GM19238 (cell line): ENCODE measurements at regions not wholly inside any gene's neighbourhood (a gene's known extent, or its start where the extent isn't known, plus 50 kb on each side); places are given as distances from the start of the nearest gene placed in this dataset.

ENCODE experiments used
- DNase-seq: peaks from one replicate; pipeline ENCODE4 v3.0.0; 2011; ENCODE audit warnings: low spot score; ENCODE audit not compliant: insufficient read length

DNA sequence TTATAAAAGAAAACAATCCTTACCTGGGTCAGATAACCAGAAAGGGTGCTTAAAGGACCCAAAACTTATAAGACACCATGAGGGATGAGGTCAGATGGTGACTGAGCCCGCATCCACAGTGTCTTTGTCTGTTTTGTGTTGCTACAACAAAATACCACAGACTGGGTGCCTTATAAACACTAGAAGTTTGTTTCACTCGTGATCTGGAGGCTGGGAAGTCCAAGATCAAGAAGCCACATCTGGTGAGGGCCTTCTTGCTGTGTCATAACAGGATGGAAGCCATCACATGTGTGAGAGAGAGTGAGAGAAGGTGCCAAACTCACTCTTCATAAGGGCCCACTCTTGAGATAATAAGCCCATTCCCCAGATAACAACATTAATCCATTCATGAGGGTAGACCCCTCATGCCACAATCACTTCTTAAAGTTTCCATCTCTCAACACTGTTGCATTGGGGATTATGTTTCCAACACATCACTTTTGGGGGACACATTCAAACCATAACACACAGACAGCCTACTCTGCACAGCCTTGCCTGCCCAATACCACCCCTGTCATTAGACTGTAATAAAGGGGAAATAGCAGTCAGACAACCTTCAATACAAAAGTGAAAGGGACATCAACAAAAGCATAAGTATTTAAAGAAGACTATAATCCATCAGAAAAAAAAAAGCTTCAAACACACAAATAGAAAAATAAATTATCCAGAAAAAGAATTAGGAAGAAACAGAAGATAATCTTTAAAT is 249.8 kb downstream of the ANAPC1 start:
- no peak for DNase-seq

GRCh38 chr2:111634995-111635538 is 248.9 kb downstream of the ANAPC1 start:
- DNase-seq = no peak

GRCh38 chr2:111636905-111637304 is 247.1 kb downstream of the ANAPC1 start:
- no peak for DNase-seq

DNA sequence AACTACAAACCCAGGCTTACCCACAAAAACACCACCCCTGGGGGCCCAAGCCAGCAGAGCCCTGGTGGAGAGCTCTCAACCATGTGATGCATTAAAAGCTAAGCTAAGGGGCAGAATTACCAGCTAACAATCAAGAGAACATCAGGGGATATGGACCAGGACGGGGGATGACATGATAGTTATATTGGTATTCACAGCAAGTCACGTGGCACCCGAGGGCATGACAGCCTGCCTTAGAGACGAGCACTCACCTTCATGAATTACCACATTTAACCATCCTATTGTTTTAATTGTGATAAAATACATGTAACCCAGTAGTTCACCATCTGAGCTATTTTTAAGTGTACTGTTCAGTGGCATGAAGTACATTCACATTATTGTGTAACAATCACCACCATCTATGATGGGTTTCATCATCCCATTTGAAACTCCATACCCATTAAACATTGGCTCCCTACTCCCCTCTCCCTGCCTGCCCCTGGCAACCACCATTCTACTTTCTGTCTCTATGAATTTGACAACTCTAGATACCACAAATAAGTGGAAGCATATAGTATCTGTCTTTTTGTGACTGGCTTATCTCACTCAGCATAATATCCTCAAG is 245.6 kb downstream of the ANAPC1 start:
- DNase-seq = no peak

DNA sequence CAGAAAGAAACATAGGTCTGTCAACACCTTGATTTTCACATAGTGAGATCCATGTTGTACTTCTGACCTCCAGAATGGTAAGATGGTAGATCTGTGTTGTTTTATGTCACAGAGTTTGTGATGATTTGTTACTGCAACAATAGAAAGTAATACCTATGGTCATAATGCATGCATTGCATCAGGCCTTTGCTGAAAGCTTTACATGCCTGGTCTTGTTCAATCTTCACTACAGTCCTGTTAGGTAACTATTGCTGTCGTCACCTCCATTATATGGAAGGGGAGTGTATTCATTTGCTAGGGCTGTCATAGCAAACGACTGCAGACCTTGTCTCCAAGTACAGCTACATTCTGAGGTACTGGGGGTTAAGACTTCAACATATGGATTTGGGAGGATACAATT is 243.5 kb downstream of the ANAPC1 start:
- DNase-seq = no peak

DNA sequence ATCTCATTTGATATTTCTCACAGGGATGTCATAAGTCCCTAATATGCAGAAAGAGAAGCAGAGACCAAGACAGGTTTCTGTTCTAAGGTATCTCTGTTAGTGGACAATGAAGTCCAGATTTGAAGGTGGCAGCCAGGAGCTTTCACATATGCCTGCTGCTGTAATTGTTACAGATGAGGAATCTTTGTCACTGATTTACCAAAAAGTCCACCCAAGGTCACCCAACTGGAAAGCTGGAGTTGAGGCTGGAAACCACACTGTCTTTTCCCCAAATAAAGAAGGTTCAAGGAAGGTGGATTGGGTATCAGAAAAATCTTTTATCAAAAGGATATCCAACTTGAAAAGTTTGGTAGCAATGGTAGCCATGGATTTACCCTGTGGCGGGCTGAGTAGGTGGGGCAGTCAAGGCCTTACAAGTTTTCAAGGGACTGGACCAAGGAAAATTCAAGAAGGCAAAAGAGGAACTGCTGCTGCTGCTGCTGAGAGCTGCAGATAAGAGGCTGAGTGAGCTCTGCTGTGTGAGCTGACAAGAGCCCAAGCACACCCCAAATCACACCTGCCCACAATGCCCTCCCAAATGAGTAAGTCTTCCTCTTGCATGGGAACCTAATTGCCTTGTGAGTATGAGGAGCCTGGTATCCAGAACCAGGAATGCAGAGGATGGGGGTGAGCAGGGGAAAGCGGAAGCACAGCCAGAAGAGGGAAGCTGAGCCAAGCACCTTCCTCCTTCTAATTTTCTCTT is 241.2 kb downstream of the ANAPC1 start:
- DNase-seq = no peak

DNA sequence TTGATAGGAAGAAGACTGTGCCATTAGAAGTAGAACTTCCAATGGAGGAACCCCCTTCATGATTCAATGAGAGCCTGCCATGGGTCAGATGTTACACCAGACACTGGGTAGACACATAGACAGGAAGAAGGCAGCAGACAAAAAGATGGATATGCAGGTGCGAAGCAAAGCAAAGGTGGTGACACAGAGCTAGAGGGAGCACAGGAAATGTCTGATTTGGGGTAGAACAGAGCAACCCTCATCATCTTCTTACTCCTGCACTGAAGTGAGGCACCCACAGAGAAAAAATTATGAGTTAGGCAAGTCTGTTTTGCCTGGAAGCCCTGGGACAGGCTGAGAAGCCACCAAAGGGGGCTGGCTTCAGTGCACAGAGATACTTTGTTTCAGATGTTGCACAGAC is 240.2 kb downstream of the ANAPC1 start:
- no peak for DNase-seq

DNA sequence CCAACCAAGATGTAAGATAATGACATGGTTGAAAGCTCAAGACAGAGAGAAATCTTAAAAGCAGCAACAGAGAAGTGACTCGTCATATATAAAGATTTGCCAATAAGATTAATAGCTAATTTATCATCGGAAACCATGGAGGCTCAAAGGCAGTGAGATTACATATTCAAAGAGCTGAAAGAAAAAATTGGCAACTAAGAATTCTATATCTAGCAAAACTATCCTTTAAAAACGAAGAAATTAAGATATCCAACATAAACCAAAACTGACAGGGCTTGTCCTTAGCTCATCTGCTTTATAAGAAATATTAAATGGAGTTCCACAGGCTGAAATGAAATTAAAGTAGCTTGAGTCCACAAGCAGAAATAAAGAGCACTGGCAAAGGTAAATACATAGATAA is 236.6 kb downstream of the ANAPC1 start:
- DNase-seq = no peak

GRCh38 chr2:111652038-111652437 is 232.0 kb downstream of the ANAPC1 start:
- no peak for DNase-seq

- no peak for DNase-seq
Observed at GRCh38 chr2:111652681-111653080, 231.3 kb downstream of the ANAPC1 start.

DNA sequence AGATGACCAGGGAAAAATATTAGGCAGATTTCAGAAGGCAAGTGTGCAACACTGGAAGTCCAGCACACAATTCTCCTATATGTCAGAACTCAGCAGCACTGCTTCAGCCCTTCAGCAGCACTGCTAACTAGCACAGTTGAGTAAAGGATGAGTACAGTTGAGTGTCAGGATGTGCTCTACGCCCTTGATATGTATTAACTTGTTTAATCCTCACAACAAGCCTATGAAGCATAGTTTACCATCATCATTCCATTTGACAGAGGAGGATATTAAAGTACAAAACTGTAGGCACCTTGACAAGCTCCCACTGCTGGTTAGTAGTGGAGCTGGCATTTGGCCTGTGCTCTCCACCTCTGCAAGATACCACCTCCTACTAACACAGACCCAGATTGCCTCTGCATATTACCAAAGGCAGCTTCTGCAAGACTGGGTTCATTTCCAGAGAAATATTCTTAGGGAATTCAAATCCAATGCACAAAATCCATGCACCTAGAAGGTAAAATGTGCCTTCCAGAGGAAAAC is 230.8 kb downstream of the ANAPC1 start:
- DNase-seq = no peak

- DNase-seq = no peak
Observed at GRCh38 chr2:111653913-111654312, 230.1 kb downstream of the ANAPC1 start.

GRCh38 chr2:111654829-111655228 is 229.2 kb downstream of the ANAPC1 start:
- no peak for DNase-seq

DNA sequence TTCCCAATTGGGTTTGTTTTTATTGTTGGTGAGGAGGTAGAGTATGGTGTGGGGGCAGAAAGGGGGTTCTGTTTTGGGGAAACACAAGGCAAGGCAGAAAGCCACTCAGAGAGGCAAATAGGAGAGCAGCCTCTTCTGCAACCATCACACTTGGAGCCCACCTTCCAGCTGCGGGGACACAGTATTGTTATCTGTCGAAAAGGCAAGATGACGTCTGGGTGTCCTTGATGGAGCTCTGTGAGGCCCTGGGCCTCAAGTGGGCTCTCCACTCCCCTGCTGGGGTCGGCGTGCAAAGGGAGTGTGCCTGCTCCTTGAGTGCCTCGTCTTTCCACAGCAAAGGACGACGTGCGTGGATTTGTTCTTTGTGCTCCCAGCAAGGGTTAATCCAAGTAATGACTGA is 227.6 kb downstream of the ANAPC1 start:
- no peak for DNase-seq

DNA sequence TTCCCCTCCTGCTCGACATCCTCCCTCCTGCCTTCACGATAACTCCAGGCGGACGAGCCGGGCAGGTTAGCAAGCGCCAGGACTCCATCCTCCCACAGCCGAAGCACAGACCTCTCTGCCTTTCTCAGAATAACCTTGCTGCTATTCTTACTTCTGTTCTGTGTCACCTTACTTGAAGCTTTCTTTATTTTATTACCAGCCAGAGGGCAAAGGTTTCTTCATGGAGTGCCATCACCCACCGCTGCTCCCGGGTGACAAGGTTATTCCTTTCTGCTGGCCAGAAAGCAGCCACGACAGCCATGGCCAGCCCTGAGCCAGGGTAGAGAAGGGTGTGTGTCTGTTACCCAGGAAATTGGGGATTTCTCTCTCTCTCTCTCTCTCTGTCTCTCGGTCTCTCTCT is 227.1 kb downstream of the ANAPC1 start:
- DNase-seq = no peak

DNA sequence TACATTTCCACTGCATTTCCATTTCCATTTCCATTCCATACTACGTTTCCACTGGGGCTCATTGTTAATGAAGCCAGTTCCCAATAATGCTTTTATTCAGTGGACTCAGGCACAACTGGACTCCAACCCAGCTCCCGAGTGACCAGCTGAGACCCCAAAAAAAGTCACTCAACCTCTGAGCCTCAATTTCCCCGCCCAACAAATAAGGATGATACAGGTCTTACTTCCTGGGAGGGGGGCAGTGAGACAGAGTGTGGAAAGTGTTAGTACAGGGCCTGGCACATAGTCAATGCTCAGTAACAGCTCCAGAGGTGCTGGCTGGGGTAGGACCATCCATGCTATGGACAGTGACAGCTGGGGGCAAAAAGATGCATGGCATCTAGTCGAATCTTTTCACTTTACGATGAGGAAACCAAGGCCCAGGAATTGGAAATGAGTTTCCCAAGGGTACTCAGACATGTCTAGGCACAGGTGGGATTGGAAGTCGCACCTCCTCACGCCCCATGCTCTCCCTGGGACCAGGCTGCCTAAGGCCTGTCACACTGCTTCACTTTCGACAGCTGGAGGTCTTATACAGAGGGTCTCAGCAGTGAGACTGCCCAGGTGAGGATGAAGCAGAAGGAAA is 226.5 kb downstream of the ANAPC1 start:
- no peak for DNase-seq

- DNase-seq = no peak
Observed at GRCh38 chr2:111659361-111660333, 224.3 kb downstream of the ANAPC1 start.

- no peak for DNase-seq
Observed at GRCh38 chr2:111660811-111661210, 223.2 kb downstream of the ANAPC1 start.

- DNase-seq = no peak
Observed at GRCh38 chr2:111661286-111661940, 222.6 kb downstream of the ANAPC1 start.
